ENCODE measurements at regions not wholly inside any gene's neighbourhood (a gene's known extent, or its start where the extent isn't known, plus 50 kb on each side); places are given as distances from the start of the nearest gene placed in this dataset.

GRCh38 chr4:77306496-77306895 is 149.5 kb downstream of the CCNG2 start:
- TF ChIP-seq EZH2phosphoT487 (IDR thresholded peaks at IDR 0.05; ENCODE audit: unreplicated experiment) (no peak), POLR2AphosphoS5 (IDR thresholded peaks at IDR 0.05; ENCODE audit: low read depth) (no peak), EZH2 (IDR thresholded peaks at IDR 0.05; ENCODE audit: low read depth, unreplicated experiment) (no peak), REST (IDR thresholded peaks at IDR 0.05; ENCODE audit: unreplicated experiment) (no peak), JUNB (IDR thresholded peaks at IDR 0.05; ENCODE audit: unreplicated experiment) (no peak), ZNF331 (CRISPR knock-in tag; IDR thresholded peaks at IDR 0.05; ENCODE audit: low read depth) (no peak), CREB1 (CRISPR knock-in tag; IDR thresholded peaks at IDR 0.05; ENCODE audit: low read depth) (no peak), ZNF114 (CRISPR knock-in tag; IDR thresholded peaks at IDR 0.05) (no peak), NANOG (IDR thresholded peaks at IDR 0.05; ENCODE audit: borderline replicate concordance) (no peak), STAT1 (IDR thresholded peaks at IDR 0.05; ENCODE audit: unreplicated experiment) (no peak)
- TF ChIP-seq, protein P1, sequence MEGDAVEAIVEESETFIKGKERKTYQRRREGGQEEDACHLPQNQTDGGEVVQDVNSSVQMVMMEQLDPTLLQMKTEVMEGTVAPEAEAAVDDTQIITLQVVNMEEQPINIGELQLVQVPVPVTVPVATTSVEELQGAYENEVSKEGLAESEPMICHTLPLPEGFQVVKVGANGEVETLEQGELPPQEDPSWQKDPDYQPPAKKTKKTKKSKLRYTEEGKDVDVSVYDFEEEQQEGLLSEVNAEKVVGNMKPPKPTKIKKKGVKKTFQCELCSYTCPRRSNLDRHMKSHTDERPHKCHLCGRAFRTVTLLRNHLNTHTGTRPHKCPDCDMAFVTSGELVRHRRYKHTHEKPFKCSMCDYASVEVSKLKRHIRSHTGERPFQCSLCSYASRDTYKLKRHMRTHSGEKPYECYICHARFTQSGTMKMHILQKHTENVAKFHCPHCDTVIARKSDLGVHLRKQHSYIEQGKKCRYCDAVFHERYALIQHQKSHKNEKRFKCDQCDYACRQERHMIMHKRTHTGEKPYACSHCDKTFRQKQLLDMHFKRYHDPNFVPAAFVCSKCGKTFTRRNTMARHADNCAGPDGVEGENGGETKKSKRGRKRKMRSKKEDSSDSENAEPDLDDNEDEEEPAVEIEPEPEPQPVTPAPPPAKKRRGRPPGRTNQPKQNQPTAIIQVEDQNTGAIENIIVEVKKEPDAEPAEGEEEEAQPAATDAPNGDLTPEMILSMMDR (conservative IDR thresholded peaks at IDR 0.05; ENCODE audit: low read depth in 2 of 2), result no peak
- TF ChIP-seq, protein P2, sequence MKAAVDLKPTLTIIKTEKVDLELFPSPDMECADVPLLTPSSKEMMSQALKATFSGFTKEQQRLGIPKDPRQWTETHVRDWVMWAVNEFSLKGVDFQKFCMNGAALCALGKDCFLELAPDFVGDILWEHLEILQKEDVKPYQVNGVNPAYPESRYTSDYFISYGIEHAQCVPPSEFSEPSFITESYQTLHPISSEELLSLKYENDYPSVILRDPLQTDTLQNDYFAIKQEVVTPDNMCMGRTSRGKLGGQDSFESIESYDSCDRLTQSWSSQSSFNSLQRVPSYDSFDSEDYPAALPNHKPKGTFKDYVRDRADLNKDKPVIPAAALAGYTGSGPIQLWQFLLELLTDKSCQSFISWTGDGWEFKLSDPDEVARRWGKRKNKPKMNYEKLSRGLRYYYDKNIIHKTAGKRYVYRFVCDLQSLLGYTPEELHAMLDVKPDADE (IDR thresholded peaks at IDR 0.05), result no peak
